A549 (cell line): ENCODE measurements at regions not wholly inside any gene's neighbourhood (a gene's known extent, or its start where the extent isn't known, plus 50 kb on each side); places are given as distances from the start of the nearest gene placed in this dataset.

Experiments
- ATAC-seq, 2 experiments: fragments of 200-7000 bp in 1 of 2; fragments of >200 bp in 1 of 2; cut with Nextera tagmentation in 1 of 2; cut with Tn5 transposase in 1 of 2; 3 replicates each; pipeline versions ENCODE4 v1.8.0 to v1.9.1; 2018 to 2020; ENCODE audit warnings: mild to moderate bottlenecking in 1 of 2, moderate library complexity in 1 of 2
- CTCF ChIA-PET: fragments of 300-600 bp; sonication (Branson Sonifier 250); formaldehyde crosslinking; extraction: SDS; loops from one replicate; lab custom pipeline; 2021; ENCODE audit warnings: antibody characterized with exemption, inconsistent platforms; lab: Yijun Ruan, JAX
- POLR2A ChIA-PET: fragments of 350-600 bp; formaldehyde crosslinking; extraction: SDS; loops from one replicate; lab custom pipeline; 2021; ENCODE audit warnings: antibody characterized with exemption, inconsistent platforms; lab: Yijun Ruan, JAX
- DNase-seq, 2 experiments: peaks; one replicate each; pipeline versions ENCODE4 v3.0.0 to v3.0.0-alpha.2; 2011 to 2016; ENCODE audit warnings: low read depth in 1 of 2, low spot score in 1 of 2
- FAIRE-seq: peaks from 2 replicates; lab custom pipeline; 2011; peaks lifted over from hg19 to GRCh38; lab: Jason Lieb, UNC
- H3K27ac ChIP-seq, 2 experiments: fragments of >200 bp; sonication (Bioruptor Twin); formaldehyde crosslinking; 3 replicates each; pipeline ENCODE4 v1.5.1; 2016 to 2017
- H3K4me1 ChIP-seq: fragments of >200 bp; sonication (Bioruptor Twin); formaldehyde crosslinking; 3 replicates; pipeline ENCODE4 v1.6.1; 2016
- H3K4me2 ChIP-seq: fragments of >200 bp; sonication (Bioruptor Twin); formaldehyde crosslinking; 3 replicates; pipeline ENCODE4 v1.6.1; 2016
- H3K4me3 ChIP-seq: fragments of >200 bp; sonication (Bioruptor Twin); formaldehyde crosslinking; 3 replicates; pipeline ENCODE4 v1.5.1; 2016
- H3K9me3 ChIP-seq: fragments of >200 bp; sonication (Bioruptor Twin); formaldehyde crosslinking; 3 replicates; pipeline ENCODE4 v1.6.1; 2016
- BCL3 ChIP-seq: fragments of >200 bp; sonication (Bioruptor Twin); formaldehyde crosslinking; IDR thresholded peaks from 3 replicates; pipeline ENCODE4 v1.6.1; 2016
- BHLHE40 ChIP-seq: IDR thresholded peaks from 2 replicates; pipeline ENCODE4 v1.6.1; 2012; ENCODE audit warnings: low read depth, low read length, inconsistent platforms
- CEBPB ChIP-seq, 2 experiments: fragments of >200 bp in 1 of 2; sonication (Bioruptor Twin) in 1 of 2; formaldehyde crosslinking in 1 of 2; IDR thresholded peaks; 2 replicates each; pipeline ENCODE4 v1.6.1; 2012 to 2016
- EHF ChIP-seq: fragments of 250-450 bp; sonication (Bioruptor Pico); IDR thresholded peaks from 2 replicates; pipeline ENCODE4 v1.5.0; 2020; ENCODE audit warnings: mild to moderate bottlenecking
- EP300 ChIP-seq, 2 experiments: fragments of >200 bp; sonication (Bioruptor Twin); formaldehyde crosslinking; IDR thresholded peaks; 2 replicates in 1 of 2; 3 replicates in 1 of 2; pipeline ENCODE4 v1.6.1; 2016 to 2017
- FOSL2 ChIP-seq, 2 experiments: fragments of 450-650 bp in 1 of 2; fragments of >200 bp in 1 of 2; sonication (Bioruptor Twin) in 1 of 2; formaldehyde crosslinking; IDR thresholded peaks; 2 replicates each; pipeline versions ENCODE4 v1.5.0 to v1.6.1; 2016 to 2020; ENCODE audit warnings: mild to moderate bottlenecking in 1 of 2, moderate library complexity in 1 of 2
- HES2 ChIP-seq: fragments of >200 bp; sonication (Bioruptor Twin); formaldehyde crosslinking; IDR thresholded peaks from 2 replicates; pipeline ENCODE4 v1.6.1; 2016
- HEYL ChIP-seq: fragments of 250-450 bp; sonication (Bioruptor Pico); IDR thresholded peaks from 2 replicates; pipeline ENCODE4 v1.8.0; 2021; ENCODE audit warnings: mild to moderate bottlenecking, moderate library complexity
- HOXB13 ChIP-seq: fragments of 250-450 bp; sonication (Bioruptor Pico); IDR thresholded peaks from 2 replicates; pipeline ENCODE4 v1.5.0; 2020; ENCODE audit warnings: low read depth, mild to moderate bottlenecking, moderate library complexity
- MAFK ChIP-seq: fragments of 450-650 bp; IDR thresholded peaks from 2 replicates; pipeline ENCODE4 v1.6.1; 2014; ENCODE audit not compliant: partially characterized antibody
- NPAS2 ChIP-seq: fragments of 250-450 bp; sonication (Bioruptor Pico); IDR thresholded peaks from 2 replicates; pipeline ENCODE4 v1.8.0; 2022; ENCODE audit warnings: mild to moderate bottlenecking, moderate library complexity, borderline replicate concordance
- NR3C1 ChIP-seq: fragments of >200 bp; sonication (Bioruptor Twin); formaldehyde crosslinking; IDR thresholded peaks from 3 replicates; pipeline ENCODE4 v1.6.1; 2017
- PBX3 ChIP-seq: IDR thresholded peaks from 2 replicates; pipeline ENCODE4 v1.6.1; 2012
- POLR2AphosphoS2 ChIP-seq: conservative IDR thresholded peaks from 2 replicates; pipeline ENCODE4 v1.6.1; 2012; ENCODE audit warnings: low read length, improper control_type of control experiment, inconsistent platforms
- REST ChIP-seq: fragments of 200-600 bp; sonication (generic); IDR thresholded peaks from 2 replicates; pipeline ENCODE4 v1.6.1; 2016; ENCODE audit warnings: antibody characterized with exemption, mild to moderate bottlenecking, moderate library complexity
- RNF2 ChIP-seq: fragments of 200-600 bp; sonication (generic); IDR thresholded peaks from 2 replicates; pipeline ENCODE4 v1.6.1; 2016; ENCODE audit warnings: low read depth, mild to moderate bottlenecking, antibody characterized with exemption, moderate library complexity, borderline replicate concordance
- SREBF2 ChIP-seq: fragments of 450-650 bp; IDR thresholded peaks from 2 replicates; pipeline ENCODE4 v1.6.1; 2014; ENCODE audit warnings: mild to moderate bottlenecking, moderate library complexity
- TFCP2L1 ChIP-seq: fragments of 250-450 bp; sonication (Bioruptor Pico); IDR thresholded peaks from 2 replicates; pipeline ENCODE4 v1.5.0; 2021; ENCODE audit warnings: mild to moderate bottlenecking
- ZFP36 ChIP-seq: fragments of 450-650 bp; IDR thresholded peaks from 2 replicates; pipeline ENCODE4 v1.6.1; 2014; ENCODE audit warnings: borderline replicate concordance; ENCODE audit not compliant: partially characterized antibody
- WGBS: methylation state at CpG from one replicate; pipeline ENCODE4 v1.1.6; 2017; ENCODE audit errors: missing lambda C conversion rate; 5-methylcytosine and 5-hydroxymethylcytosine counted together
- TF ChIP-seq, protein P1 (sequence below): fragments of 150-350 bp; IDR thresholded peaks from 2 replicates; pipeline ENCODE4 v1.6.1; 2014; ENCODE audit warnings: low read depth, mild to moderate bottlenecking, low read length
- TF ChIP-seq, protein P2 (sequence below): IDR thresholded peaks from 2 replicates; pipeline ENCODE4 v1.6.1; 2012; ENCODE audit warnings: low read depth, borderline replicate concordance

DNA sequence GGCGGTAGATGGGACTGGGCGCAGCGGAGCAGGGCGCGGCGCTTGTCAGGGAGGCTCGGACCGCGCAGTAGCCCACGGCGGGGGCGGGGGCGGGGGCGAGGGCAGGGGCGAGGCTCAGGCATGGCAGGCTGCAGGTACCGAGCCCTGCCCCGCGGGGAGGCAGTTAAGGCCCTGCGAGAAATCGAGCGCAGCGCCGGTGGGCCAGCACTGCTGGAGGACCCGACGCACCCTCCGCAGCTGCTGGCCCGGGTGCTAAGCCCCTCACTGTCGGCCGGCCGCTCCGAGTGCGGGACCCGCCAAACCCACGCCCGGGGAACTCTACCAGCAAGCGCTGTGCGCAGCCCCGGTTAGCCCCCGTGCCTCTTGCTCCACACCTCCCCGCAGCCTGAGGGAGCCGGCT is 90.2 kb upstream of the RPL38 start:
- no peaks in the 10 kb centered on the region for H3K9me3 ChIP-seq
- no peaks in the 10 kb centered on the region for H3K4me1 ChIP-seq
- ChIA-PET POLR2A (no interaction called here), CTCF (interaction anchor here (1.1 kb wide), 2 partner anchors 23 to 26 kb away, joined by 3 to 6 read pairs; no protein-coding TSS in a partner anchor)
- TF ChIP-seq HEYL (CRISPR knock-in tag): no peak
- TF ChIP-seq CEBPB (IDR thresholded peaks at IDR 0.05): no peak
- 76% methylated on average over 25 of the region's 41 CpGs for WGBS
- DNase-seq (no peak), FAIRE-seq (no peak), ATAC-seq (no peak)
- H3K4me2 ChIP-seq: no peak overlapping the region
- H3K27ac ChIP-seq: no peak overlapping the region
- no peak overlapping the region for H3K4me3 ChIP-seq

- Histone ChIP-seq H3K4me1 (no peaks in the 10 kb centered on the region), H3K27ac (no peak overlapping the region), H3K4me3 (no peak overlapping the region), H3K4me2 (no peak overlapping the region), H3K9me3 (no peaks in the 10 kb centered on the region)
- DNase-seq (no peak), FAIRE-seq (no peak), ATAC-seq (no peak)
- ChIA-PET POLR2A (no interaction called here), CTCF (no interaction called here)
- TF ChIP-seq ZFP36 (no peak), BHLHE40 (no peak), NR3C1 (no peak), HES2 (no peak), POLR2AphosphoS2 (no peak), NPAS2 (no peak), SREBF2 (no peak), BCL3 (no peak), EP300 (IDR thresholded peaks at IDR 0.05) (no peak), TFCP2L1 (CRISPR knock-in tag) (no peak), RNF2 (no peak), HOXB13 (CRISPR knock-in tag) (no peak), PBX3 (no peak), FOSL2 (IDR thresholded peaks at IDR 0.05) (no peak), FOSL2 (CRISPR knock-in tag; IDR thresholded peaks at IDR 0.05) (no peak), REST (no peak), MAFK (no peak), EHF (CRISPR knock-in tag) (no peak)
- TF ChIP-seq, protein P1, sequence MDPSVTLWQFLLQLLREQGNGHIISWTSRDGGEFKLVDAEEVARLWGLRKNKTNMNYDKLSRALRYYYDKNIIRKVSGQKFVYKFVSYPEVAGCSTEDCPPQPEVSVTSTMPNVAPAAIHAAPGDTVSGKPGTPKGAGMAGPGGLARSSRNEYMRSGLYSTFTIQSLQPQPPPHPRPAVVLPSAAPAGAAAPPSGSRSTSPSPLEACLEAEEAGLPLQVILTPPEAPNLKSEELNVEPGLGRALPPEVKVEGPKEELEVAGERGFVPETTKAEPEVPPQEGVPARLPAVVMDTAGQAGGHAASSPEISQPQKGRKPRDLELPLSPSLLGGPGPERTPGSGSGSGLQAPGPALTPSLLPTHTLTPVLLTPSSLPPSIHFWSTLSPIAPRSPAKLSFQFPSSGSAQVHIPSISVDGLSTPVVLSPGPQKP: no peak
- TF ChIP-seq, protein P2, sequence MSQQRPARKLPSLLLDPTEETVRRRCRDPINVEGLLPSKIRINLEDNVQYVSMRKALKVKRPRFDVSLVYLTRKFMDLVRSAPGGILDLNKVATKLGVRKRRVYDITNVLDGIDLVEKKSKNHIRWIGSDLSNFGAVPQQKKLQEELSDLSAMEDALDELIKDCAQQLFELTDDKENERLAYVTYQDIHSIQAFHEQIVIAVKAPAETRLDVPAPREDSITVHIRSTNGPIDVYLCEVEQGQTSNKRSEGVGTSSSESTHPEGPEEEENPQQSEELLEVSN: no peak
- WGBS: 54% methylated on average over 23 of the region's 23 CpGs
These were observed 89.5 kb upstream of the RPL38 start for GRCh38 chr17:74113952-74114351.
